GM18858 (cell line): ENCODE measurements at regions not wholly inside any gene's neighbourhood (a gene's known extent, or its start where the extent isn't known, plus 50 kb on each side); places are given as distances from the start of the nearest gene placed in this dataset.
"Not testable (repeated sequence)": the region's sequence is repeated elsewhere in the genome, so short reads cannot be mapped to it uniquely, and the experiment has no call there.

ENCODE experiments used
- ATAC-seq: cut with Tn5 transposase; IDR thresholded peaks from one replicate; pipeline ENCODE4 v1.9.1; 2021; ENCODE audit not compliant: unreplicated experiment

- no peak for ATAC-seq
These were observed 51.2 kb upstream of the THRB start for GRCh38 chr3:24545887-24546286.

GRCh38 chr3:24548278-24548677, 53.6 kb upstream of the THRB start:
- no peak for ATAC-seq

GRCh38 chr3:24550588-24550987, 55.9 kb upstream of the THRB start:
- no peak for ATAC-seq

DNA sequence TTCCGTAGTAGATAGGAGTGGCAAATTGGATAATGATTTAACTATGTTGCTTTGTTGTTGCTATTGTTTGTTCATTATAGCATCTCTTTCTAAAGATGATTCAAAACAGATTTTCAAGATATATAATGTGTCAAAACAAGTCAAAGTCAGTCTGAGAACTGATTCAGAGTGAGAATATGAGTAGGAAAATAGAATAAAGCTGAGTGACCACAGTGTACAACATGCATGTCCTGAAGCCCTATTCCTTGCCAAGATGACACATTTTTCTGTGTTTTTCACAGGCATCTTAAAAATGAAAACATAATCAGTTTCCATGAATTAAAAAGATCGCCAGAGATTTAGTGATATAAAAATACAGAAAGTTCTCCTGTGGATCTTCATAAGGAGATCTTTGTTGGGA, 57.0 kb upstream of the THRB start:
- no peak for ATAC-seq

GRCh38 chr3:24562895-24563294, 68.2 kb upstream of the THRB start:
- no peak for ATAC-seq

DNA sequence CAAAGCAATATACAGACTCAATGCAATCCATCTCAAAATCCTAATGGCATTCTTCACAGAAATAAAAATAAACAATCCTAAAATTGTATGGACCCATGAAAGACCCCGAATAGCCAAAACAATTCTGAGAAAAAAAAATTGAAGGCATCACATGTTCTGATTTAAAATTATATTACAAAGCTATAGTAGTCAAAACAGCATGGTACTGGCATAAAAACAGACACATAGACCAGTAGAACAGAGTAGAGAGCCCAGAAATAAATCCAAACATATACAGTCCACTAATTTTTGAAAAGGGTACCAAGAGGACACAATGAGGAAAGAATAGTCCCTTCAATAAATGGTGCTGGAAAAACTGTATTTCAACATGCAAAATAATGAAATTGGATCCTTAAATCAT, 70.4 kb upstream of the THRB start:
- no peak for ATAC-seq

DNA sequence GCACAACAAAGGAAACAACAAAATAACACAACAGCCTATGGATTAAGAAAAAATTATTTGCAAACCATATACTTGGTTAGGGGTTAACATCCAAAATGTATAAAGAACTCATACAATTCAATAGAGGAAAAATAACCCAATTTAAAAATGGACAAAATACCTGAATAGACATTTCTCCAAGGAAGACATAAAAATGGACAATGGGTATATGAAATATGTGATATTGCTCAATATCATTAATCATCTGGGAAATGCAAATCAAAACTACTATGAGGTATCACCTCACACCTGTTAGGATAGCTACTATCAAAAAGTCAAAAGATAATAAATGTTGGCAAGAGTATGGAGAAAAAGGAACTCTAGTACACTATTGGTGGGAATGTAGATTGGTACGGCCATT, 71.0 kb upstream of the THRB start:
- ATAC-seq = no peak

- no peak for ATAC-seq
These were observed 72.3 kb upstream of the THRB start for GRCh38 chr3:24566927-24567326.

DNA sequence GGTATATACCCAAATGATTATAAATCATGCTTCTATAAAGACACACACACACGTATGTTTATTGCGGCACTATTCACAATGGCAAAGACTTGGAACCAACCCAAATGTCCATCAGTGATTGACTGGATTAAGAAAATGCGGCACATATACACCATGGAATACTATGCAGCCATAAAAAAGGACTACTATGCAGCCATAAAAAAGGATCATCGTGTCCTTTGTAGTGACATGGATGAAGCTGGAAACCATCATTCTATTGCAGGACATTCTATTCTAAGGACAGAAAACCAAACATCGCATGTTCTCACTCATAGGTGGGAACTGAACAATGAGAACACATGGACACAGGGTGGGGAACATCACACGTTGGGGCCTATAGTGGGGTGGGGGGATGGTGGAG, 77.8 kb upstream of the THRB start:
- not testable (repeated sequence) for ATAC-seq

DNA sequence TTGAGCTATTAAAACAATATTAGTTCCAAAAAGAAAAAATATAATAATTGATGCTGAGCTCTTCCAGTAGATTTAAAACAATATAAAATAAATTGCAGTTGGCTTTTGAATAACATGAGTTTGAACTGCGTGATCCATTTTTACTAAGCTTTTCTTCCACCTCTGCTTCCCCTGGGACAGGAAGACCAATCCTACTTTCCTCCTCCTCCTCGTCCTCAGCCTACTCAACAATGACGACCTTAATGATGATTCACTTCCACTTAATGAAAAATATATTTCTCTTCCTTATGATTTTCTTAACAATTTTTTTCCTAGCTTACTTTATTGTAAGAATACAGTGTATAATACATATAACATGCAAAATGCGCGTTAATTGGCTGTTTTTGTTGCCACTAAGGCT, 78.9 kb upstream of the THRB start:
- ATAC-seq = no peak

DNA sequence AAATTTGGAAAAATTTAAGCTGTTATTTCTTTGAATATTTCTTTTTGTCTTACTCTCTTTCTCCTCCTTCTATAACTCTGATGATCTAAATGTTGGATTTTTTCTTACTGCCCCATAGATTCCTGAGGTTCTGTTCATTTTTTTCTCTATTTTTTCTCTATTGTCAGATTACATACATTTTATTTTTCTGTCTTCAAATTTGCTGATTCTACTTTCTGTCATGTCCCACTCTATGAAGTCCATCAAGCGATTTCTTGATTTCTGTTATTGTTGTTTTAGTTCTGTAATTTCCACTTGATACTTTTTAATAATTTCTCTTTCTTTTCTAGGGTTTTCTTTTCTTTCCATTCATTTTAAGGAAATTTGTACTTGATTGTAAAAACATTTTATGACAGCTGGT, 83.7 kb upstream of the THRB start:
- no peak for ATAC-seq

DNA sequence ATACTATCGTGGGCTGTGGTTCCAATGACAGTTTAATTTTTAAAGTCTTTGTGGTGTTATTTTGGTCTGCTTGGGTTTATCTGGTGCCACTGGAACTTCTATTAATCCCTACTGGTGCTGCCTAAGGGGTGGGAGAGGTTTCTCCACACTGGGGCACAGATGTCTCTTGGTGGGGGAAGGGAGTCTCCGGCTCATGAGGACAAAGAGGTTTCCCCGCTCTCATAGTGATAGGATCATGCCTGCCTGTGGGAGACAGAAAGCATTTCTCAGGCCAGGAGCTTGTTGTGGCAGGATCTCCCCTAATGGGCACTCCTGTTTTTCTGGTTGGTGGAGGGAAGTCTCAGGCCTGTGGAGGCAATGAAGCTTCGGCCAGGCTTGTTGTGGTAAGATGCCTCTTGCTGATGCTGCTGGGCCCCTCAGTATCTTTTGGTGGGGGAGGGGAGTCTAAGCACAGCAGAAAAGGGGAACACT, 84.3 kb upstream of the THRB start:
- ATAC-seq = no peak

DNA sequence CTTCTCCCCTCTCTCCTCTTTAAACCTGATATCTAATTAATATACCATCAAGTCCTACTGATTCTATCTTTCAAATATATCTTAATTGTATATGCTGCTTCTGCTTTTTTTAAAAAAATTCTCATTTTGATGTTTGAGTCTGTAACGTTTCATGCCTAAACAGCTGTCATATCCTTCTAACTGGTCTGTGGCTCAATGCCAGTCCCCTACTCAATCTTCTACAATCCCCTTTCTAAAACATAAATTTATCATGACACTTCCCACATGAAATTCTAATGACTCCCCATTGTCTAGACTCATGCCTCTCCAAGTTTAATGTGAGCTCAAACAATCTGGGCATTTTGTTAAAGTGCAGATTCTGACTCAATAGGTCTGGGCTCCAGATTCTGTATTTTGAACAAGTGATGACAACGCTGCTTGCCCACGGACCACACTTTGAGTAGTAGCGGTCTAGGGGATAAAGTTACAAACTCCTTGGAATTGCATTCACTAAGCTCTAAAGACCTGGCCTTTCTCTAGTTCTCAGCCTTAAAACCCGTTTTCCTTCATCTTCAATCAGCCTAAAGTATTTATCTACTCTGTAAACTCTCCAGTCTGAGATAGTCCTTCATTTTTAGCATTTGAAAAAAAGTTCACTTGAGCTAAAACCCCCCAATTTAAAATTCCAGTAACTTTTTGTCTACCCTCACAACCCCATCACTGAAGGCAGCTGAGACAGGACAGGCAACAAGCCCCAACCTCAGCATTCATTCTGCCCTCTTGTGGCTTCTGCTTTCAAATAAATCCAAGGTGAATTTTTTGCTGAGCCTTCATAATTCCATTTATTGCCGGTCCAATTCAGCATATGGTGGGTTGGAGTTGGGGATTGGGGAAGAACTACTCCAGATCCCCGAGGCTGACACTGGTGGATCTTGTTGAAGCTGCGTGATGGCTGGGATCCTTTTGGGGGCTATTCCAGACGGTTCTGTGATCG, 88.1 kb upstream of the THRB start:
- no peak for ATAC-seq

DNA sequence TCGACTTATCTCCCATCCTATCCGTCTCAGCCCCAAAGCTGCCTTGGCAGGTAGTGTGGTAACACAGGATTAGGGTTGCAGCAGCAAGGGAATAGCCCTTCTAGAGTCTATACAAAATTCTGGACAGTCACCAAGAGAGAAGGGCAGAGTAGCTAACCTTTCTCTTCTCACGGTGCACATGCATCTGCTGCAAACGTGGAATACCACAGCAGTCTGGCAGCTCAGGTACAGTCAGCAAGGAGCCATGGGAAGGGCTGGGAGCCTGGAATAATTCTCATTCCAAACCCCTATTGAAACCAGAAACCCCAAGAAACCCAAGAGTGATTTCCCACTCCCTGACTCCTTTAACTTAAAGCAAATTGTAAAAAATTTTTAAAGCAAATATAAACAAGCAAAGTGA, 92.3 kb upstream of the THRB start:
- ATAC-seq = no peak

DNA sequence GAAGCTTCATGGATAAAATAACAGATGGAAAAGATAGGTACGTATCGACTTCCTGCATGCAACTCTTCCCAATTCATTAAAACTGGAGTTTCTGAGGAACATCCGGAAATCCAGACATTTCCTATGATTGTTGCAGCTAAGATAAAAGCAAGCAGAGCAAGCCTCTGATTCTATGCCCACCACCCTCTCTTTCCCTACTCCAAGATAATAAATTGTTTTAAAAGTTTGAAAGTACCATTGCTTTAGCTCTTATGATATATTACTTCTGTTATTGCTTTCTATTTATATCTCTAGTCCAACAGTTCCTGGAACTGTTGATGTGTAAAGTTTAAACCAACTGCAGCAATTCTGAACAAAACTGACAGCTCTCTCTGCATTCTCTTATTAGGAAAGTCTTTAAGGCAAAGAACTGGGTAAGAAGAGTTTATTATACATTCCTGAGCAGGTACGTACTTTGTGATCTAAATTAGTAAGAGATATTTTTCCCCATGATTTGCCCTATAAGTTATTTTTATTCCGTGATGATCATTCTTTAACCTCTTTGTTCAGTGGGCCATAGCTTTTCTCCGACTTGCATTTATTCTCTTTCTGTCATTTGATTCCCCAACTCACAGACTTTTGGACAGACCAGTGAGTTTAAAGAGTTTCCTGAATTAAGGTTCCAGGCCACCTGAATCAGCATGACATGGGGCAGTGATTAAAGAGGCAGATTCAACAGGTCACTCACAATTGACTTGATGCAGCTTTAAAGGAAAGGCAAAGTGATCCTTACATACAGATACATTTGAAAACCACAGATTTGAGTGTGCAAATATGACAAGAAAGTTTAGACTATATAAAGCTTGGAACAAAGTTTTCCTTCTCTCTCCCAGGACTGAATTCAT, 94.2 kb upstream of the THRB start:
- ATAC-seq = no peak

DNA sequence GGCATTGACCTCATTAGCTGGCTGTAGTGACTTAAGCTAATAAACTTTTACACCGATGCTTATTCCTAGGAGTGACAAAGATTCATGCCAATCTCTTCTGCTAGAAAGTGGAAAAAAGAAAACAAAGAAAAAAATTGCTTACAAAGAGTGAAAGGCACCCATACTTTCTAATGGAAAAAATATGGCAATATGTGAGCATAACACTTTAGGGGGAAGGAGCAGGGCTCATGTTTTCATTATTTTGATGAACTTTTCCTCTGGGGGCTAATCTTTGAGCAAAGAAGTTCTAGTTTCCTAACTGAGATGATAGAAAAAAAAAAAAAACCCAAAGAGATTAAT, 94.8 kb upstream of the THRB start:
- ATAC-seq = no peak

DNA sequence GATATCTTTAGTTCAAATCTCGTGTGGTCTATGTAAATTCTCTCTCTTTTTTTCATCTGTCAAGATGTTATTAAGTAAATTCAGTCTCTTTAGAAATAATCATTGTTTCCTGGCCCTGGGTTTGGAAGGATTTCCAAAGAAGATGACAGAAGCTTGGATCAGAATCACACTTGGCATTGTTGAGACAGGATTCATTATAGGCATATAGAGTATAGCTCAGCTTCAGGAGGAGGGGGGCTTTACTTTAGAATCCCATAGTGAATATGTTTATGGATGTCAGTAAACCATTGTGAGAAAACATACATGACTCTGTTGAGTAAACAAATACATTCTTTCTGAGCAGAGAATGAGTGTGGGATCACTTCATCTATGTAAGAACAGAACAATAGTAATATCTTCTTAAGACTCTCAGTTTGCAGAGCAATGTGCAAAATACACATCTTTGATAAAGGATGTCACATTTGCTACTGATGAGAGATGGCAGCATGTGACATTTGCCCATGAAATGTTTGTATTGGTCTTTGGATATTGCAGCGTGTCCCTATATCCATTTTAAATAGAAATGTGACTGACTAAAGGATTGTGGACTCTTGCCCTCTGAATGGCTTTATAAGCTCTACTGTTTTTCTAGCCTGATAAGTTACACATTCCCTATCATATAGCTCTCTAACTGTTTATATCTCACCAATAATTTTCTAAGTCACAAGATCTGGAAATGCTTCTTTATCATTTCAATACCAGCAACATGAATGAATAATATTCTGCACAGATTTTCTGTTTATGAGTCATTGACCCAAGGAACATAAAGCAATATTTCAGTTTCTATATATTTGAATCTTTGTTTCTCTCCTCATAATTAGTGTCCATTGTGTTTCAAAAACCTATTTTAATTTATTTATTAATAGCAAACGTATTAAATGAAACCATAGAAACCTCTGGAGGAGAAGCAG, 95.6 kb upstream of the THRB start:
- ATAC-seq = no peak

- ATAC-seq = no peak
These were observed 96.5 kb upstream of the THRB start for GRCh38 chr3:24591191-24591590.

- ATAC-seq = no peak
These were observed 97.3 kb upstream of the THRB start for GRCh38 chr3:24591661-24592555.

- ATAC-seq = no peak
These were observed 99.5 kb upstream of the THRB start for GRCh38 chr3:24594161-24594560.
